ENCODE measurements at regions not wholly inside any gene's neighbourhood (a gene's known extent, or its start where the extent isn't known, plus 50 kb on each side); places are given as distances from the start of the nearest gene placed in this dataset.

GRCh38 chr1:70581661-70582060, 170.6 kb downstream of the CTH start (continued):
- no peak for TF ChIP-seq ZNF449 (CRISPR knock-in tag; IDR thresholded peaks at IDR 0.05)
- TF ChIP-seq FOXA1 (IDR thresholded peaks at IDR 0.05; ENCODE audit: borderline replicate concordance), result no peak
- TF ChIP-seq PRDM10 (IDR thresholded peaks at IDR 0.05; ENCODE audit: partially characterized antibody), result no peak
- no peak for TF ChIP-seq ZNF668 (CRISPR knock-in tag; IDR thresholded peaks at IDR 0.05)
- no peak for TF ChIP-seq PURB (CRISPR knock-in tag; IDR thresholded peaks at IDR 0.05; ENCODE audit: low read depth)

DNA sequence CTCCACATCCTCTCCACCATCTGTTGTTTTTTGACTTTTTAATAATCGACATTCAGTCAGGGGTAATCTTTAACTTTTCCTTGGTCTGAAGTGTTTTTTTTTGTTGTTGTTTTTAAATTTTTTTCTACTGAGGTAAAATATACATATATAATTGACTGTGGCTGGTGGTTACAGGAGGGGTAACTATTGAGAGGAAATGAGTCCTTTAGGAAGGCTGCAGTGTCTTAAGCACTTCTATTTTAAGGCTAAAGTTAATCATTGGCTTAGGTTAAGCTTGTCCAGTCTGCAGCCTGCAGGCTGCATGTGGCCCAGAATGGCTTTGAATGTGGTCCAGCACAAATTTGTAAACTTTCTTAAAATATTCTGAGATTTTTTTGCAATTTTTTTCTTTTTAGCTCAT, 172.5 kb downstream of the CTH start:
- ATAC-seq (no peak), FAIRE-seq (no peak), DNase-seq (ENCODE audit: extremely low read depth in 1 of 4, low spot score in 3 of 4) (no peak)
- Histone ChIP-seq H2AFZ (ENCODE audit: low read depth, low read length) (no peak overlapping the region), H4K20me1 (replicated peaks; ENCODE audit: control insufficient read depth, insufficient read depth, low read length) (no peaks in the 10 kb centered on the region), H3K4me3 (no peak overlapping the region), H3K4me1 (replicated peaks in 1 of 2; ENCODE audit: control insufficient read depth in 2 of 2, insufficient read depth in 2 of 2, low read length in 2 of 2) (no peaks in the 10 kb centered on the region), H3K9ac (ENCODE audit: insufficient read depth in 1 of 2, low read depth in 2 of 2, low read length in 2 of 2) (no peak overlapping the region), H3K36me3 (ENCODE audit: control insufficient read depth, insufficient read depth, low read length) (no peaks in the 10 kb centered on the region), H3K79me2 (ENCODE audit: control insufficient read depth, insufficient read depth, low read length) (no peaks in the 10 kb centered on the region), H3K27me3 (ENCODE audit: control insufficient read depth in 2 of 2, insufficient read depth in 2 of 2, low read length in 2 of 2) (no peaks in the 10 kb centered on the region), H3K4me2 (ENCODE audit: insufficient read depth, low read length) (no peak overlapping the region), H3K9me1 (ENCODE audit: control insufficient read depth, insufficient read depth, low read length) (no peaks in the 10 kb centered on the region), H3K9me3 (replicated peaks; ENCODE audit: control insufficient read depth, insufficient read depth, low read depth, low read length) (no peaks in the 10 kb centered on the region), H3K27ac (ENCODE audit: extremely low read depth, low read depth, low read length) (no peak overlapping the region)
- intact Hi-C loops (cut with micrococcal nuclease) (no loop called here), in situ Hi-C loops (cut with MboI) (no loop called here)
- CTCF ChIA-PET (ENCODE audit: low intra/inter-chr PET ratio), result no interaction called here
- 41% methylated on average over 1 of the region's 1 CpG for WGBS (ENCODE audit: insufficient coverage, low coverage, missing lambda C conversion rate)
- BruUV-seq (replicated peaks), result no TSS peak
- POLR2A ChIA-PET, result no interaction called here
- TF ChIP-seq FOXJ3 (CRISPR knock-in tag; IDR thresholded peaks at IDR 0.05) (no peak), ZNF232 (CRISPR knock-in tag; IDR thresholded peaks at IDR 0.05) (no peak)

Data from K562 (cell line).